Mesendoderm (in vitro differentiated cells): ENCODE measurements at regions not wholly inside any gene's neighbourhood (a gene's known extent, or its start where the extent isn't known, plus 50 kb on each side); places are given as distances from the start of the nearest gene placed in this dataset.

Source experiments
- DNase-seq: peaks from one replicate; pipeline ENCODE4 v3.0.0; 2013
- H2AK5ac ChIP-seq: 2 replicates; pipeline ENCODE4 v1.6.1; 2013; ENCODE audit warnings: low read length, inconsistent platforms
- H2BK120ac ChIP-seq: 2 replicates; pipeline ENCODE4 v1.6.1; 2013; ENCODE audit warnings: low read depth, mild to moderate bottlenecking, low read length, moderate library complexity, mixed read lengths
- H2BK15ac ChIP-seq: replicated peaks from 2 replicates; pipeline ENCODE4 v1.6.1; 2013; ENCODE audit warnings: low read depth, mild to moderate bottlenecking, moderate library complexity
- H2BK5ac ChIP-seq: 2 replicates; pipeline ENCODE4 v1.6.1; 2013; ENCODE audit warnings: low read length, inconsistent platforms
- H3K18ac ChIP-seq: 2 replicates; pipeline ENCODE4 v1.6.1; 2013; ENCODE audit warnings: mild to moderate bottlenecking, low read length, mixed read lengths
- H3K23ac ChIP-seq: one replicate; pipeline ENCODE4 v1.6.1; 2013; ENCODE audit warnings: low read length
- H3K27ac ChIP-seq: 2 replicates; pipeline ENCODE4 v1.5.1; 2013; ENCODE audit warnings: low read depth, mild to moderate bottlenecking, inconsistent platforms, low read length, moderate library complexity
- H3K27me3 ChIP-seq: 2 replicates; pipeline ENCODE4 v1.6.1; 2013; ENCODE audit warnings: low read length, control low read depth, mild to moderate bottlenecking, inconsistent platforms; ENCODE audit not compliant: insufficient read depth, poor library complexity
- H3K36me3 ChIP-seq: 2 replicates; pipeline ENCODE4 v1.6.1; 2013; ENCODE audit warnings: low read length, inconsistent platforms; ENCODE audit not compliant: control insufficient read depth, insufficient read depth
- H3K4ac ChIP-seq: one replicate; pipeline ENCODE4 v1.6.1; 2013; ENCODE audit warnings: low read depth, mild to moderate bottlenecking, low read length, moderate library complexity
- H3K4me1 ChIP-seq: 2 replicates; pipeline ENCODE4 v1.6.1; 2013; ENCODE audit warnings: low read depth, low read length, inconsistent platforms; ENCODE audit not compliant: control insufficient read depth
- H3K4me2 ChIP-seq: 2 replicates; pipeline ENCODE4 v1.6.1; 2013; ENCODE audit warnings: low read length
- H3K4me3 ChIP-seq: 2 replicates; pipeline ENCODE4 v1.5.1; 2013; ENCODE audit warnings: mild to moderate bottlenecking, low read length
- H3K56ac ChIP-seq: one replicate; pipeline ENCODE4 v1.6.1; 2013; ENCODE audit warnings: low read length
- H3K79me1 ChIP-seq: 2 replicates; pipeline ENCODE4 v1.6.1; 2013; ENCODE audit warnings: low read length, inconsistent platforms
- H3K79me2 ChIP-seq: 2 replicates; pipeline ENCODE4 v1.6.1; 2013; ENCODE audit warnings: mild to moderate bottlenecking, low read length; ENCODE audit not compliant: control insufficient read depth, insufficient read depth
- H3K9ac ChIP-seq: 2 replicates; pipeline ENCODE4 v1.6.1; 2013; ENCODE audit warnings: low read length, inconsistent platforms
- H4K5ac ChIP-seq: one replicate; pipeline ENCODE4 v1.6.1; 2013; ENCODE audit warnings: low read length
- H4K8ac ChIP-seq: one replicate; pipeline ENCODE4 v1.6.1; 2013; ENCODE audit warnings: low read depth, mild to moderate bottlenecking, control low read depth, low read length, moderate library complexity
- WGBS: extraction: QIAGEN DNeasy Blood & Tissue Kit; methylation state at CpG from one replicate; pipeline ENCODE4 v1.1.7; 2013; ENCODE audit warnings: low lambda C conversion rate, missing lambda C conversion rate; ENCODE audit not compliant: insufficient coverage; ENCODE audit errors: extremely low coverage; 5-methylcytosine and 5-hydroxymethylcytosine counted together

- H4K8ac ChIP-seq = no peak overlapping the region
- H3K18ac ChIP-seq = peak overlapping the region; percentile 28
- WGBS = no CpG with 5 or more reads among the region's 66 CpGs
- H2BK120ac ChIP-seq = no peak overlapping the region
- no peaks in the 10 kb centered on the region for H3K27me3 ChIP-seq
- no peaks in the 10 kb centered on the region for H3K36me3 ChIP-seq
- H3K4me1 ChIP-seq = no peaks in the 10 kb centered on the region
- no peak overlapping the region for H4K5ac ChIP-seq
- H3K79me1 ChIP-seq = no peaks in the 10 kb centered on the region
- H2BK5ac ChIP-seq = no peak overlapping the region
- peak overlapping the region; percentile 27 for H3K4me2 ChIP-seq
- peak overlapping the region; percentile 50 for H3K4ac ChIP-seq
- DNase-seq = no peak
- H3K56ac ChIP-seq = peak overlapping the region; percentile 60
- no peak overlapping the region for H3K23ac ChIP-seq
- H3K27ac ChIP-seq = no peak overlapping the region
- H3K79me2 ChIP-seq = no peaks in the 10 kb centered on the region
- H2AK5ac ChIP-seq = no peak overlapping the region
- no peak overlapping the region for H3K4me3 ChIP-seq
- peak overlapping the region; percentile 50 for H3K9ac ChIP-seq
- H2BK15ac ChIP-seq = no peak overlapping the region
These were observed 92.6 kb upstream of the CASZ1 start for GRCh38 chr1:10888791-10889649.

- Histone ChIP-seq H3K79me2 (no peaks in the 10 kb centered on the region), H3K56ac (no peak overlapping the region), H2BK5ac (no peak overlapping the region), H4K8ac (no peak overlapping the region), H3K4me2 (no peak overlapping the region), H3K18ac (no peak overlapping the region), H2BK120ac (no peak overlapping the region), H2AK5ac (no peak overlapping the region), H3K4me3 (no peak overlapping the region), H4K5ac (no peak overlapping the region), H3K23ac (no peak overlapping the region), H3K27me3 (no peaks in the 10 kb centered on the region), H3K4me1 (no peaks in the 10 kb centered on the region), H3K79me1 (no peaks in the 10 kb centered on the region), H3K27ac (no peak overlapping the region), H3K36me3 (no peaks in the 10 kb centered on the region), H2BK15ac (no peak overlapping the region), H3K4ac (no peak overlapping the region), H3K9ac (no peak overlapping the region)
- no CpG with 5 or more reads among the region's 20 CpGs for WGBS
- DNase-seq = no peak
These were observed 93.4 kb upstream of the CASZ1 start for GRCh38 chr1:10889650-10890353.

GRCh38 chr1:10890491-10891071 lies 94.1 kb upstream of the CASZ1 start:
- WGBS = no CpG with 5 or more reads among the region's 9 CpGs
- no peaks in the 10 kb centered on the region for H3K79me2 ChIP-seq

GRCh38 chr1:10891091-10891490 lies 94.6 kb upstream of the CASZ1 start:
- H3K18ac ChIP-seq = no peak overlapping the region
- no peak overlapping the region for H3K9ac ChIP-seq
- no peak overlapping the region for H4K5ac ChIP-seq
- no peak overlapping the region for H3K4me3 ChIP-seq
- H3K23ac ChIP-seq = no peak overlapping the region
- H2AK5ac ChIP-seq = no peak overlapping the region
- no peak overlapping the region for H4K8ac ChIP-seq
- no peaks in the 10 kb centered on the region for H3K27me3 ChIP-seq
- no peaks in the 10 kb centered on the region for H3K79me1 ChIP-seq
- WGBS = no CpG with 5 or more reads among the region's 4 CpGs
- no peak overlapping the region for H2BK15ac ChIP-seq
- no peak overlapping the region for H3K4me2 ChIP-seq
- H2BK120ac ChIP-seq = no peak overlapping the region
- DNase-seq = no peak
- no peaks in the 10 kb centered on the region for H3K79me2 ChIP-seq
- no peak overlapping the region for H3K56ac ChIP-seq
- no peak overlapping the region for H2BK5ac ChIP-seq
- no peak overlapping the region for H3K27ac ChIP-seq
- no peak overlapping the region for H3K4ac ChIP-seq
- no peaks in the 10 kb centered on the region for H3K36me3 ChIP-seq
- H3K4me1 ChIP-seq = no peaks in the 10 kb centered on the region

More at GRCh38 chr1:10890491-10891071, 94.1 kb upstream of the CASZ1 start:
- no peaks in the 10 kb centered on the region for H3K36me3 ChIP-seq
- H3K4ac ChIP-seq = no peak overlapping the region
- no peak overlapping the region for H4K8ac ChIP-seq
- no peaks in the 10 kb centered on the region for H3K79me1 ChIP-seq
- H3K4me3 ChIP-seq = no peak overlapping the region
- no peak overlapping the region for H3K18ac ChIP-seq
- H2BK15ac ChIP-seq = no peak overlapping the region
- H3K9ac ChIP-seq = no peak overlapping the region
- no peak overlapping the region for H2AK5ac ChIP-seq
- H2BK120ac ChIP-seq = no peak overlapping the region
- no peaks in the 10 kb centered on the region for H3K27me3 ChIP-seq
- H3K56ac ChIP-seq = no peak overlapping the region
- H2BK5ac ChIP-seq = no peak overlapping the region
- no peak overlapping the region for H3K27ac ChIP-seq
- DNase-seq = no peak
- H4K5ac ChIP-seq = no peak overlapping the region
- no peak overlapping the region for H3K4me2 ChIP-seq
- no peak overlapping the region for H3K23ac ChIP-seq
- H3K4me1 ChIP-seq = no peaks in the 10 kb centered on the region

GRCh38 chr1:10892138-10893065 lies 96.0 kb upstream of the CASZ1 start:
- no peak for DNase-seq
- no CpG with 5 or more reads among the region's 5 CpGs for WGBS
- no peak overlapping the region for H3K4me3 ChIP-seq

More at GRCh38 chr1:10892138-10893065, 96.0 kb upstream of the CASZ1 start:
- H3K79me1 ChIP-seq = no peaks in the 10 kb centered on the region
- no peak overlapping the region for H4K8ac ChIP-seq
- H3K79me2 ChIP-seq = no peaks in the 10 kb centered on the region
- no peaks in the 10 kb centered on the region for H3K4me1 ChIP-seq
- H2BK120ac ChIP-seq = no peak overlapping the region
- H3K4ac ChIP-seq = no peak overlapping the region
- H4K5ac ChIP-seq = no peak overlapping the region
- no peak overlapping the region for H3K4me2 ChIP-seq
- no peak overlapping the region for H3K23ac ChIP-seq
- H2BK5ac ChIP-seq = no peak overlapping the region
- no peak overlapping the region for H3K56ac ChIP-seq
- H3K27ac ChIP-seq = no peak overlapping the region
- H3K36me3 ChIP-seq = no peaks in the 10 kb centered on the region
- H2AK5ac ChIP-seq = no peak overlapping the region
- H3K18ac ChIP-seq = no peak overlapping the region
- no peak overlapping the region for H3K9ac ChIP-seq
- H2BK15ac ChIP-seq = no peak overlapping the region
- H3K27me3 ChIP-seq = no peaks in the 10 kb centered on the region
